RKO (cell line): ENCODE measurements at regions not wholly inside any gene's neighbourhood (a gene's known extent, or its start where the extent isn't known, plus 50 kb on each side); places are given as distances from the start of the nearest gene placed in this dataset.
A peak's percentile ranks its signal among the peaks of the same experiment; 100 is the strongest.
"Not testable (repeated sequence)": the region's sequence is repeated elsewhere in the genome, so short reads cannot be mapped to it uniquely, and the experiment has no call there.

ENCODE experiments used
- DNase-seq: peaks from one replicate; pipeline ENCODE4 v3.0.0-alpha.2; 2016; ENCODE audit warnings: low spot score

GRCh38 chr2:203631068-203631757, 75.2 kb upstream of the CD28 start:
- no peak for DNase-seq

- DNase-seq = no peak
Observed at GRCh38 chr2:203636588-203637470, 69.6 kb upstream of the CD28 start.

GRCh38 chr2:203637471-203638167, 68.8 kb upstream of the CD28 start:
- DNase-seq = no peak

GRCh38 chr2:203641865-203642264, 64.6 kb upstream of the CD28 start:
- DNase-seq = not testable (repeated sequence)

GRCh38 chr2:203642841-203643240, 63.6 kb upstream of the CD28 start:
- not testable (repeated sequence) for DNase-seq

GRCh38 chr2:203645831-203646230, 60.6 kb upstream of the CD28 start:
- DNase-seq = no peak

- no peak for DNase-seq
Observed at GRCh38 chr2:203646266-203646864, 60.1 kb upstream of the CD28 start.

- DNase-seq = no peak
Observed at GRCh38 chr2:203646961-203647360, 59.5 kb upstream of the CD28 start.

- DNase-seq = no peak
Observed at GRCh38 chr2:203647579-203647978, 58.9 kb upstream of the CD28 start.

- DNase-seq = no peak
Observed at GRCh38 chr2:203648273-203648672, 58.2 kb upstream of the CD28 start.

- DNase-seq = no peak
Observed at GRCh38 chr2:203649176-203649814, 57.1 kb upstream of the CD28 start.

- peak; percentile 50 for DNase-seq
Observed at GRCh38 chr2:203650860-203651613, 55.4 kb upstream of the CD28 start.

GRCh38 chr2:203651621-203652020, 54.8 kb upstream of the CD28 start:
- DNase-seq = no peak

GRCh38 chr2:203654826-203655225, 51.6 kb upstream of the CD28 start:
- no peak for DNase-seq

- DNase-seq = no peak
Observed at GRCh38 chr2:203656522-203657287, 49.7 kb upstream of the CD28 start.
